ENCODE measurements at regions not wholly inside any gene's neighbourhood (a gene's known extent, or its start where the extent isn't known, plus 50 kb on each side); places are given as distances from the start of the nearest gene placed in this dataset.

GRCh38 chr12:46435625-46436024 lies 63.1 kb upstream of the SLC38A2 start:
- Histone ChIP-seq H3K4me3 (ENCODE audit: low read depth in 1 of 2, low read length in 2 of 2) (no peak overlapping the region), H3K27ac (ENCODE audit: low read depth, low read length) (no peak overlapping the region), H3K36me3 (ENCODE audit: insufficient read depth, low read length) (no peaks in the 10 kb centered on the region), H3K4me1 (ENCODE audit: insufficient read depth, low read length) (peaks cover 8% of the 10 kb centered on the region), H3K9me3 (ENCODE audit: low read length) (no peaks in the 10 kb centered on the region), H3K9ac (ENCODE audit: low read length) (no peak overlapping the region), H3K27me3 (ENCODE audit: control insufficient read depth in 1 of 2, insufficient read depth in 2 of 2, low read length in 2 of 2) (no peaks in the 10 kb centered on the region)

GRCh38 chr12:46435029-46435428 lies 62.5 kb upstream of the SLC38A2 start:
- Histone ChIP-seq H3K4me1 (ENCODE audit: insufficient read depth, low read length) (peaks cover 8% of the 10 kb centered on the region), H3K9me3 (ENCODE audit: low read length) (no peaks in the 10 kb centered on the region), H3K9ac (ENCODE audit: low read length) (no peak overlapping the region), H3K4me3 (ENCODE audit: low read depth in 1 of 2, low read length in 2 of 2) (no peak overlapping the region), H3K36me3 (ENCODE audit: insufficient read depth, low read length) (no peaks in the 10 kb centered on the region), H3K27me3 (ENCODE audit: control insufficient read depth in 1 of 2, insufficient read depth in 2 of 2, low read length in 2 of 2) (no peaks in the 10 kb centered on the region), H3K27ac (ENCODE audit: low read depth, low read length) (no peak overlapping the region)

GRCh38 chr12:46433829-46434228 lies 61.3 kb upstream of the SLC38A2 start:
- Histone ChIP-seq H3K27ac (ENCODE audit: low read depth, low read length) (no peak overlapping the region), H3K9me3 (ENCODE audit: low read length) (no peaks in the 10 kb centered on the region), H3K36me3 (ENCODE audit: insufficient read depth, low read length) (no peaks in the 10 kb centered on the region), H3K4me3 (ENCODE audit: low read depth in 1 of 2, low read length in 2 of 2) (no peak overlapping the region), H3K9ac (ENCODE audit: low read length) (no peak overlapping the region), H3K27me3 (ENCODE audit: control insufficient read depth in 1 of 2, insufficient read depth in 2 of 2, low read length in 2 of 2) (no peaks in the 10 kb centered on the region), H3K4me1 (ENCODE audit: insufficient read depth, low read length) (peaks cover 8% of the 10 kb centered on the region)

GRCh38 chr12:46432325-46432724 lies 59.8 kb upstream of the SLC38A2 start:
- Histone ChIP-seq H3K9ac (ENCODE audit: low read length) (no peak overlapping the region), H3K27ac (ENCODE audit: low read depth, low read length) (no peak overlapping the region), H3K4me3 (ENCODE audit: low read depth in 1 of 2, low read length in 2 of 2) (no peak overlapping the region), H3K4me1 (ENCODE audit: insufficient read depth, low read length) (peaks cover 8% of the 10 kb centered on the region), H3K36me3 (ENCODE audit: insufficient read depth, low read length) (no peaks in the 10 kb centered on the region), H3K9me3 (ENCODE audit: low read length) (no peaks in the 10 kb centered on the region), H3K27me3 (ENCODE audit: control insufficient read depth in 1 of 2, insufficient read depth in 2 of 2, low read length in 2 of 2) (no peaks in the 10 kb centered on the region)

GRCh38 chr12:46430340-46430948 lies 57.9 kb upstream of the SLC38A2 start:
- H3K9me3 ChIP-seq (ENCODE audit: low read length): no peaks in the 10 kb centered on the region
- no peaks in the 10 kb centered on the region for H3K36me3 ChIP-seq (ENCODE audit: insufficient read depth, low read length)
- H3K4me3 ChIP-seq (ENCODE audit: low read depth in 1 of 2, low read length in 2 of 2): no peak overlapping the region
- H3K27ac ChIP-seq (ENCODE audit: low read depth, low read length): no peak overlapping the region
- peaks cover 8% of the 10 kb centered on the region for H3K4me1 ChIP-seq (ENCODE audit: insufficient read depth, low read length)
- H3K27me3 ChIP-seq (ENCODE audit: control insufficient read depth in 1 of 2, insufficient read depth in 2 of 2, low read length in 2 of 2): no peaks in the 10 kb centered on the region
- no peak overlapping the region for H3K9ac ChIP-seq (ENCODE audit: low read length)
